Neuronal stem cell (in vitro differentiated cells): ENCODE measurements at regions not wholly inside any gene's neighbourhood (a gene's known extent, or its start where the extent isn't known, plus 50 kb on each side); places are given as distances from the start of the nearest gene placed in this dataset.

ENCODE experiments used
- DNase-seq: peaks from one replicate; pipeline ENCODE4 v3.0.0-alpha.2; 2013; ENCODE audit warnings: low spot score
- H2AFZ ChIP-seq: one replicate; pipeline ENCODE4 v1.6.1; 2013; ENCODE audit warnings: mild to moderate bottlenecking, low read length, inconsistent platforms
- H2AK5ac ChIP-seq: 2 replicates; pipeline ENCODE4 v1.6.1; 2013; ENCODE audit warnings: low read depth, mild to moderate bottlenecking, inconsistent platforms, low read length, moderate library complexity, mixed read lengths
- H2BK120ac ChIP-seq: 2 replicates; pipeline ENCODE4 v1.6.1; 2013; ENCODE audit warnings: low read depth, mild to moderate bottlenecking, inconsistent platforms, low read length, moderate library complexity, mixed read lengths
- H2BK12ac ChIP-seq: one replicate; pipeline ENCODE4 v1.6.1; 2013; ENCODE audit warnings: low read length, inconsistent platforms
- H2BK15ac ChIP-seq: 2 replicates; pipeline ENCODE4 v1.6.1; 2013; ENCODE audit warnings: mild to moderate bottlenecking, low read length, inconsistent platforms, mixed read lengths
- H2BK5ac ChIP-seq: one replicate; pipeline ENCODE4 v1.6.1; 2013; ENCODE audit warnings: inconsistent platforms, mild to moderate bottlenecking, low read length, moderate library complexity
- H3K14ac ChIP-seq: one replicate; pipeline ENCODE4 v1.6.1; 2013; ENCODE audit warnings: low read length, inconsistent platforms
- H3K18ac ChIP-seq: 2 replicates; pipeline ENCODE4 v1.6.1; 2013; ENCODE audit warnings: low read length, inconsistent platforms
- H3K23ac ChIP-seq: 2 replicates; pipeline ENCODE4 v1.6.1; 2013; ENCODE audit warnings: low read depth, mild to moderate bottlenecking, mixed read lengths, low read length, inconsistent platforms; ENCODE audit not compliant: poor library complexity
- H3K27ac ChIP-seq: replicated peaks from 3 replicates; pipeline ENCODE4 v1.5.1; 2013; ENCODE audit warnings: low read length, inconsistent platforms
- H3K27me3 ChIP-seq, 3 experiments: 2 replicates each; pipeline ENCODE4 v1.6.1; 2013; ENCODE audit warnings: low read length in 3 of 3, mild to moderate bottlenecking in 2 of 3, inconsistent platforms in 1 of 3, low read depth in 1 of 3, mixed read lengths in 1 of 3, moderate library complexity in 1 of 3; ENCODE audit not compliant: control insufficient read depth in 3 of 3, insufficient read depth in 3 of 3
- H3K36me3 ChIP-seq, 2 donors: replicated peaks in 1 of 2; 2 replicates each; pipeline ENCODE4 v1.6.1; 2013; ENCODE audit warnings: low read length in 2 of 2; ENCODE audit not compliant: control insufficient read depth in 2 of 2, insufficient read depth in 2 of 2
- H3K4ac ChIP-seq: 2 replicates; pipeline ENCODE4 v1.6.1; 2013; ENCODE audit warnings: inconsistent platforms, mild to moderate bottlenecking, low read length, moderate library complexity
- H3K4me1 ChIP-seq, 2 donors: 1 replicate in 1 of 2; 2 replicates in 1 of 2; pipeline ENCODE4 v1.6.1; 2013; ENCODE audit warnings: low read length in 2 of 2, low read depth in 1 of 2; ENCODE audit not compliant: control insufficient read depth in 2 of 2, insufficient read depth in 1 of 2
- H3K4me2 ChIP-seq: one replicate; pipeline ENCODE4 v1.6.1; 2013; ENCODE audit warnings: mild to moderate bottlenecking, low read length, inconsistent platforms; ENCODE audit not compliant: insufficient read depth, poor library complexity, severe bottlenecking
- H3K4me3 ChIP-seq, 2 donors: 2 replicates each; pipeline ENCODE4 v1.5.1; 2013; ENCODE audit warnings: low read length in 2 of 2, mild to moderate bottlenecking in 2 of 2, inconsistent platforms in 1 of 2, moderate library complexity in 1 of 2
- H3K79me1 ChIP-seq: one replicate; pipeline ENCODE4 v1.6.1; 2013; ENCODE audit warnings: low read depth, mild to moderate bottlenecking, inconsistent platforms, low read length, moderate library complexity
- H3K9ac ChIP-seq: one replicate; pipeline ENCODE4 v1.6.1; 2013; ENCODE audit warnings: mild to moderate bottlenecking, low read depth, low read length, inconsistent platforms; ENCODE audit not compliant: poor library complexity
- H3K9me3 ChIP-seq, 2 donors: replicated peaks in 1 of 2; 2 replicates each; pipeline versions ENCODE3 to v1.6.1; 2013; ENCODE audit warnings: low read length in 2 of 2, mild to moderate bottlenecking in 2 of 2, inconsistent platforms in 1 of 2, low read depth in 1 of 2, mixed read lengths in 1 of 2, moderate library complexity in 1 of 2; ENCODE audit not compliant: control insufficient read depth in 2 of 2, insufficient read depth in 1 of 2
- H4K8ac ChIP-seq: one replicate; pipeline ENCODE4 v1.6.1; 2013; ENCODE audit warnings: low read depth, mild to moderate bottlenecking, inconsistent platforms, low read length, moderate library complexity
- H4K91ac ChIP-seq: one replicate; pipeline ENCODE4 v1.6.1; 2013; ENCODE audit warnings: low read length, low read depth, mild to moderate bottlenecking, inconsistent platforms; ENCODE audit not compliant: poor library complexity
- WGBS, 2 donors: extraction: QIAGEN DNeasy Blood & Tissue Kit; methylation state at CpG; one replicate each; pipeline ENCODE4 v1.1.7; 2013; ENCODE audit warnings: missing lambda C conversion rate in 2 of 2, mixed read lengths in 1 of 2; ENCODE audit not compliant: insufficient read length in 2 of 2, insufficient replicate concordance in 1 of 2; ENCODE audit errors: extremely low coverage in 2 of 2; 5-methylcytosine and 5-hydroxymethylcytosine counted together

DNA sequence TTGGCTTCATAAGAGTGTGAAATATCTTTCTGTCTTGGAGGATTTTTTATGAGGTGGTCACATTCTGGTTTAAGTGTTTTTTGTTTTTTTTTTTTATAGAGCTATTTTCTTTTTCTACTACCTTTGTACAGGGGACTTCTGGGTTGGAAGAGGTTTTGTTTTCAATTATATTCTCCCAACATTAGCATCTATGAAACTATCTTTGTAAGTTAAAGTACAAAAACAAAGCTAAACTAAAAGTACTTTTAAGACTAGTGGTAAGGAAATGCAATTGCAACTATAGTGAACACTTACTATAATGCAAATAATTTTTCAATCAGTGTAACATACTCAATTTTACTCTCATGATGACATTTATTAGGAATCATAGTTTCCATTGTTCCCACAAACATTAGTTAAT, 688.2 kb downstream of the SI start:
- Histone ChIP-seq H3K4me1 (no peaks in the 10 kb centered on the region), H2BK12ac (no peak overlapping the region), H3K9ac (no peak overlapping the region)

DNA sequence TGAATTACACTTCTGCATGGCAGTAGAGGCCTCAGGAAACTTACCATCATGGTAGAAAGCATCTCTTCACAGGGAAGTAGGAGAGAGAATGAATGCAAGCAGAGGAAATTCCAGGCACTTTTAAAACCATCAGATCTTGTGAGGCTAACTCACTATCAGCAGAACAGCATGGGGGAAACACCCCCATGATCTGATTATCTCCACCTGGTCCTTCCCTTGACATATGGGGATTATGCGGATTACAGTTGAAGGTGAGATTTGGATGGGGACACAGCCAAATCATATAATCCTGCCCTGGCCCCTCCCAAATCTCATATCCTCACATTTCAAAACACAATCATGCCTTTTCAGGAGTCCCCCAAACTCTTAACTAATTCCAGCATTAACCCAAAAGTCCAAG, 691.1 kb downstream of the SI start:
- Histone ChIP-seq H2BK15ac (no peak overlapping the region), H2BK5ac (no peak overlapping the region), H3K4ac (no peak overlapping the region), H3K27ac (no peak overlapping the region), H3K23ac (no peak overlapping the region), H3K4me3 (no peak overlapping the region), H4K8ac (no peak overlapping the region), H3K4me2 (no peak overlapping the region), H3K9me3 (no peaks in the 10 kb centered on the region), H2AFZ (no peak overlapping the region), H3K27me3 (no peaks in the 10 kb centered on the region), H3K79me1 (no peaks in the 10 kb centered on the region), H2BK120ac (no peak overlapping the region), H3K36me3 (no peaks in the 10 kb centered on the region), H2BK12ac (no peak overlapping the region), H3K14ac (no peak overlapping the region), H2AK5ac (no peak overlapping the region), H3K9ac (no peak overlapping the region), H3K18ac (no peak overlapping the region), H4K91ac (no peak overlapping the region), H3K4me1 (no peaks in the 10 kb centered on the region)
- no peak for DNase-seq
- no CpG with 5 or more reads among the region's 1 CpG for WGBS, 2 donors

More for the DNA sequence above, 688.2 kb downstream of the SI start:
- Histone ChIP-seq H3K14ac (no peak overlapping the region), H3K36me3 (no peaks in the 10 kb centered on the region), H3K27me3 (no peaks in the 10 kb centered on the region), H2AFZ (no peak overlapping the region), H3K9me3 (no peaks in the 10 kb centered on the region), H3K79me1 (no peaks in the 10 kb centered on the region), H2AK5ac (no peak overlapping the region), H3K27ac (no peak overlapping the region), H3K18ac (no peak overlapping the region), H3K4me2 (no peak overlapping the region), H2BK120ac (no peak overlapping the region), H4K91ac (no peak overlapping the region), H4K8ac (no peak overlapping the region), H2BK5ac (no peak overlapping the region), H2BK15ac (no peak overlapping the region), H3K4me3 (no peak overlapping the region), H3K23ac (no peak overlapping the region), H3K4ac (no peak overlapping the region)
- no peak for DNase-seq

GRCh38 chr3:164380156-164380555, 698.1 kb downstream of the SI start:
- Histone ChIP-seq H3K14ac (no peak overlapping the region), H3K9me3 (no peaks in the 10 kb centered on the region), H4K8ac (no peak overlapping the region), H3K4me3 (no peak overlapping the region), H2BK120ac (no peak overlapping the region), H3K18ac (no peak overlapping the region), H3K23ac (no peak overlapping the region), H3K4me2 (no peak overlapping the region), H3K4me1 (no peaks in the 10 kb centered on the region), H2AK5ac (no peak overlapping the region), H3K79me1 (no peaks in the 10 kb centered on the region), H2AFZ (no peak overlapping the region), H3K27me3 (no peaks in the 10 kb centered on the region), H2BK12ac (no peak overlapping the region), H2BK15ac (no peak overlapping the region), H3K27ac (no peak overlapping the region), H3K4ac (no peak overlapping the region), H2BK5ac (no peak overlapping the region), H4K91ac (no peak overlapping the region), H3K36me3 (no peaks in the 10 kb centered on the region), H3K9ac (no peak overlapping the region)
- no CpG with 5 or more reads among the region's 3 CpGs for WGBS, 2 donors
- DNase-seq, result no peak

- Histone ChIP-seq H3K23ac (no peak overlapping the region), H2BK5ac (no peak overlapping the region), H3K18ac (no peak overlapping the region), H3K4ac (no peak overlapping the region), H3K36me3 (no peaks in the 10 kb centered on the region), H2BK120ac (no peak overlapping the region), H3K79me1 (no peaks in the 10 kb centered on the region), H3K4me1 (no peaks in the 10 kb centered on the region), H3K14ac (no peak overlapping the region), H3K9me3 (no peaks in the 10 kb centered on the region), H4K91ac (no peak overlapping the region), H3K4me3 (no peak overlapping the region), H3K9ac (no peak overlapping the region), H2BK12ac (no peak overlapping the region), H2BK15ac (no peak overlapping the region), H3K27ac (no peak overlapping the region), H4K8ac (no peak overlapping the region), H2AK5ac (no peak overlapping the region), H3K4me2 (no peak overlapping the region), H2AFZ (no peak overlapping the region), H3K27me3 (no peaks in the 10 kb centered on the region)
- DNase-seq, result no peak
- WGBS, 2 donors, result no CpG with 5 or more reads among the region's 2 CpGs
Measured at GRCh38 chr3:164377466-164377865, 700.8 kb downstream of the SI start.
